GM10266 (cell line): ENCODE measurements at regions not wholly inside any gene's neighbourhood (a gene's known extent, or its start where the extent isn't known, plus 50 kb on each side); places are given as distances from the start of the nearest gene placed in this dataset.

ENCODE experiments used
- DNase-seq: peaks from one replicate; pipeline ENCODE4 v3.0.0; 2012; ENCODE audit errors: extremely low spot score
- CTCF ChIP-seq: IDR thresholded peaks from 2 replicates; pipeline ENCODE4 v1.5.1; 2012; ENCODE audit warnings: mild to moderate bottlenecking, low read depth; ENCODE audit not compliant: control insufficient read depth, insufficient read depth; ENCODE audit errors: missing control alignments

- no peak for DNase-seq
- no peak for TF ChIP-seq CTCF
Measured at GRCh38 chr3:22117091-22117490, 366.1 kb upstream of the ZNF385D start.

GRCh38 chr3:22117751-22118346, 366.8 kb upstream of the ZNF385D start:
- peak; percentile 49 for TF ChIP-seq CTCF
- peak; percentile 3 for DNase-seq

GRCh38 chr3:22118542-22118941, 367.5 kb upstream of the ZNF385D start:
- no peak for TF ChIP-seq CTCF
- no peak for DNase-seq

- no peak for TF ChIP-seq CTCF
- no peak for DNase-seq
Measured at GRCh38 chr3:22121068-22121701, 370.2 kb upstream of the ZNF385D start.

- no peak for TF ChIP-seq CTCF
- DNase-seq, result peak; percentile 8
Measured at GRCh38 chr3:22122567-22122966, 371.6 kb upstream of the ZNF385D start.

GRCh38 chr3:22129101-22129500, 378.1 kb upstream of the ZNF385D start:
- no peak for TF ChIP-seq CTCF
- DNase-seq, result no peak

GRCh38 chr3:22141769-22142168, 390.8 kb upstream of the ZNF385D start:
- no peak for TF ChIP-seq CTCF
- DNase-seq, result no peak
